ENCODE measurements at regions not wholly inside any gene's neighbourhood (a gene's known extent, or its start where the extent isn't known, plus 50 kb on each side); places are given as distances from the start of the nearest gene placed in this dataset.

DNA sequence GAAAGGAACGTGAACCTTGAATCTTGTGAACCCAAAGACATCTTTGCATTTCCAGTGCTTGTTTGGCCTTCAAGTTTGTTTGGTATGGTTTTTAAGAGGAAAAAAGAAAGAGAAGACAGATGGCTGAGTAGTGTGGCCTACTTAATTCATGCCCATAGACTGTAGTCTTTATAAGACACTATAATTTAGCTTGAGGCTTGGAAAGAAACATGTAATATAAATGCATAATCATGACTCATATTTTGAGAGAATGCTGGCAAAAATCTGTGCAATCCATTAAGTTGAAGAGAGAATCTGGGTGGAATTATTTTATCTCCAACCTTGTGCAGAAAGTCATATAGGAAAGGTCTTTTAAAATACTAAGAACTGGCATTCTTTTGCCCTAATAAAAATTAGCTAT, 179.3 kb downstream of the SIPA1L2 start:
- H3K4me3 ChIP-seq (ENCODE audit: low read depth, low read length): no peak overlapping the region
- DNase-seq (ENCODE audit: low read depth): no peak
- TF ChIP-seq, protein P1, sequence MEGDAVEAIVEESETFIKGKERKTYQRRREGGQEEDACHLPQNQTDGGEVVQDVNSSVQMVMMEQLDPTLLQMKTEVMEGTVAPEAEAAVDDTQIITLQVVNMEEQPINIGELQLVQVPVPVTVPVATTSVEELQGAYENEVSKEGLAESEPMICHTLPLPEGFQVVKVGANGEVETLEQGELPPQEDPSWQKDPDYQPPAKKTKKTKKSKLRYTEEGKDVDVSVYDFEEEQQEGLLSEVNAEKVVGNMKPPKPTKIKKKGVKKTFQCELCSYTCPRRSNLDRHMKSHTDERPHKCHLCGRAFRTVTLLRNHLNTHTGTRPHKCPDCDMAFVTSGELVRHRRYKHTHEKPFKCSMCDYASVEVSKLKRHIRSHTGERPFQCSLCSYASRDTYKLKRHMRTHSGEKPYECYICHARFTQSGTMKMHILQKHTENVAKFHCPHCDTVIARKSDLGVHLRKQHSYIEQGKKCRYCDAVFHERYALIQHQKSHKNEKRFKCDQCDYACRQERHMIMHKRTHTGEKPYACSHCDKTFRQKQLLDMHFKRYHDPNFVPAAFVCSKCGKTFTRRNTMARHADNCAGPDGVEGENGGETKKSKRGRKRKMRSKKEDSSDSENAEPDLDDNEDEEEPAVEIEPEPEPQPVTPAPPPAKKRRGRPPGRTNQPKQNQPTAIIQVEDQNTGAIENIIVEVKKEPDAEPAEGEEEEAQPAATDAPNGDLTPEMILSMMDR (IDR thresholded peaks at IDR 0.05; ENCODE audit: low read depth, low read length, missing control alignments): no peak

DNA sequence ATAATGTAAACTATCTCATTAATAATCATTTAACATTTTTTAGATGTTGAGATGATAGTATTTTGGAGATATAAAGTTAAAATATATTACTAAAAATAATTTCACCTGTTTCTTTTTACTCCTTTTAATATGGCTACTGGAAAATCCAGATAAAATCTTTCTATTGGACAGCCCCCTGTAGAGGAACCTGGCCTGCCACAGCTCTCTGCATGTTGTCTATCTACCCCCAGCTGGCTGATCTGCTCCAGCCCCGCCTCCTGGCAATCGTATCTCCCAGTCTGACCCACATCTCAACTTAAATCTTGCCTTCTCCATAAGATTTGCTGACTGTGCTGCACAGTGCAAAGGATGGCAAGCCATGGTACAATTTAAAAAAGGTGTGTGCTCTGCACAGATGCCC, 182.8 kb downstream of the SIPA1L2 start:
- H3K4me3 ChIP-seq (ENCODE audit: low read depth, low read length): no peak overlapping the region
- TF ChIP-seq, protein P1 (IDR thresholded peaks at IDR 0.05; ENCODE audit: low read depth, low read length, missing control alignments): no peak
- DNase-seq (ENCODE audit: low read depth): no peak

DNA sequence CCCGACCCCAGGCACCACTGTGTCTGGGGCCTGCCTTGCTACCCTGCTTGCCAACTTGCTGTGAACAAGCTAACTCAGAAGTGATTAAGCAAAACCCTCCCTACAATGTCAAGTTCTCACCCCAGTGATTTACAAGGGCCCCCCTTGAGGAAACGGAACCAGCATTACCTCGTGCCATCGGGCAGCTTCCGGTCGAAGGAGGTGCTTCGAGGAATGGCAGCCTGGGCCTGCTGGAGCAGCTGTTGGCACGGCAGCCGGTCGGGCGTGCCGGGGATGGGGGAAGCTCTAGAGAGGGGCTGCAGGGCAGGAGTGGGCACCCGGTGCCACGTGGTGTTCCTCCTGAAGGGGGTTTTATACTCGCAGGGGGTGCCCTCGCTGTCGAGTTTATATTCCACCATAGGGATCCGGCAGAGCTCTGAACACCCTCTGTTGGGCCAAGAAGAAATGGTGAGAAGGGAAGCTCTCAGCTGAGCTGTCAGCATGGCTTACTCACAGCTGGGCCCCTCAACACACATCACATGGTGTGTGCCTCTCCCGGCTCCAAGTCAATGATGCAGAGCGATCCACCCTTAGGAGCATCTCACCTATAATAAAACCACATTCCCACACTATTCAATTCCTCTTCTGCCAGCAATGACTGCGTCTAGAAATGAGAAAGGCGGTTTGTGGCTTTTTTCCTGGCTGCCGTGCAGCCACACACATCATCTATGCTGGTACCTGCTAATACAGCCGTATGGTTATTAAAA, 184.4 kb downstream of the SIPA1L2 start:
- TF ChIP-seq, protein P1 (IDR thresholded peaks at IDR 0.05; ENCODE audit: low read depth, low read length, missing control alignments): no peak
- DNase-seq (ENCODE audit: low read depth): no peak
- H3K4me3 ChIP-seq (ENCODE audit: low read depth, low read length): no peak overlapping the region

DNA sequence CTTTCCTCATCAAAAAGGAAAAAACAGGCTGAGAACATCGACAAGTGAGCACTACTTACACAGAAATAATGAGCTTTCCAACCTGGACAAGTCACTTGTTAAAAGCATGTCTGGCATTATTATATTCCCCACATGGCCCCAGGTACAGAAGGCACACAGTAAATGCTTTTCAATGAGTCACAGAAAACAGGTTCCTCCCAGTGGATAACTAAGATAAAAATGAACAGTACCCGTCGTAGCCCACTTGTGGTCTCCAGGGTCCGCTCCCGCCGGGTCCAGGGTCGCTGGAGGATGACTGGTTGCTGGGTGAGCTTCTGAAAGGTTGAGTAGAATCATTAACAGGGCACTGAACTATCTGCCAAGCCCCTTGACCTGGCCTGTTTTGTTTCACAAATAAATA, 186.6 kb downstream of the SIPA1L2 start:
- H3K4me3 ChIP-seq (ENCODE audit: low read depth, low read length): no peak overlapping the region
- DNase-seq (ENCODE audit: low read depth): no peak
- TF ChIP-seq, protein P1 (IDR thresholded peaks at IDR 0.05; ENCODE audit: low read depth, low read length, missing control alignments): no peak

DNA sequence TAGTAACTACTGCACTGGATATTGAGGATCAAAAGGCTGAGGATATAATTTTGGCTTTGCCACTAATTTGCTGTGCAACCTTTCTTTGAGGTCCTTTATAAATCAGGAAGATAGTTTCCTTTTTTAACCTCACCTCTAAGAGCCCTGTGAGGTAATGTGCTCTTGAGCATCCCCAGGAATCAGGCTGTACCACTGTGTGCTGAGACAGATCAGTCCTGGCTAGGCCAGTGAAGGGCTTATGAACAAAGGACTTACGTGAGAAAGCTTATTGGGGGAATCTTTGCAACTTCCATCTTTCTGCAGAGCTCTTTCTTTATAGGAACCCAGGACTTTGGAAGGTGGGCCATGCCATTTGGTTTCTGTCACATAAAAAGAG, 188.9 kb downstream of the SIPA1L2 start:
- no peak for DNase-seq (ENCODE audit: low read depth)
- H3K4me3 ChIP-seq (ENCODE audit: low read depth, low read length): no peak overlapping the region
- TF ChIP-seq, protein P1 (IDR thresholded peaks at IDR 0.05; ENCODE audit: low read depth, low read length, missing control alignments): no peak

DNA sequence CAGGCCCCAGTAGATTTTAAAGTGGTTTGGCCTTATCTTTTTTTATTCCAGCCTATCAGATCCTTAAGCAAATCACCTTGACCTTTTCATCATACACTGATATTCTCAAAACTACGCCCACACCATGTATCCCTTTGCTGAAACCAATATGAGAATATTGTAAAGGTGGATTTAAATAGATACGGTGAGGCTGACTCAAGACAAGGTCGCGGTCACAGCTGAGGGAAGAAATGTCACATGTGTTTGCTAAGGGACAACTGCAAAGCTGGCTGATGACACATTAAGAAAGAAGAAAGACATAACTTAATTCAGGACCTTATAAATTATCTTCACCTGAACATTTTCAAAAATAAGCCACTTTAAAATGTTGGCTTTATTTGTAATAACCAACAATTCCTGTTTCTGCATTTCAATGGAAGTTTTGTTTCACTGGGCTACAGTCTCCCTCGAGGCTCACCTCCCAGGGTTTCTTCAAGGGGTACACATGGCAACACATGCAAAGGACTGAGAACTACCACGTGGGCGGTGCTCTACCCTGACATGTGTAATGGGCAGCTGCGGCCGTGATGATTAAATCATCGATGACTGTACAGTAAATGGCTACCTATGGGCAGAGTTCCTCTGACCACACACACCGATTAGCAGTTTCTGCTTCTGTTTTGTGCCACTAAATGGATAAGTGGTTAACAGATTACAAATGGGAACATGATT, 189.5 kb downstream of the SIPA1L2 start:
- DNase-seq (ENCODE audit: low read depth): peak; percentile 39
- H3K4me3 ChIP-seq (ENCODE audit: low read depth, low read length): no peak overlapping the region
- TF ChIP-seq, protein P1 (IDR thresholded peaks at IDR 0.05; ENCODE audit: low read depth, low read length, missing control alignments): no peak
